GM12864 (cell line): ENCODE measurements at regions not wholly inside any gene's neighbourhood (a gene's known extent, or its start where the extent isn't known, plus 50 kb on each side); places are given as distances from the start of the nearest gene placed in this dataset.
"Not testable (repeated sequence)": the region's sequence is repeated elsewhere in the genome, so short reads cannot be mapped to it uniquely, and the experiment has no call there.

Source experiments
- DNase-seq: peaks from one replicate; pipeline ENCODE4 v3.0.0-alpha.2; 2011; ENCODE audit warnings: low read depth
- H3K4me3 ChIP-seq: 2 replicates; pipeline ENCODE4 v1.5.1; 2011; ENCODE audit warnings: mild to moderate bottlenecking, low read depth, low read length, control low read depth
- CTCF ChIP-seq: IDR thresholded peaks from 2 replicates; pipeline ENCODE4 v1.5.1; 2011; ENCODE audit warnings: low read depth, mild to moderate bottlenecking, moderate library complexity, low read length, control low read depth, inconsistent platforms; ENCODE audit errors: missing control alignments

- TF ChIP-seq CTCF = no peak
- no peak overlapping the region for H3K4me3 ChIP-seq
- DNase-seq = no peak
Measured at GRCh38 chr16:52680993-52681392, 134.1 kb upstream of the TOX3 start.

GRCh38 chr16:52677501-52677900 lies 130.6 kb upstream of the TOX3 start:
- no peak overlapping the region for H3K4me3 ChIP-seq
- no peak for DNase-seq
- no peak for TF ChIP-seq CTCF

GRCh38 chr16:52676959-52677358 lies 130.0 kb upstream of the TOX3 start:
- DNase-seq = no peak
- no peak for TF ChIP-seq CTCF
- H3K4me3 ChIP-seq = no peak overlapping the region

- no peak for DNase-seq
- H3K4me3 ChIP-seq = no peak overlapping the region
- TF ChIP-seq CTCF = no peak
Measured at GRCh38 chr16:52671590-52671989, 124.6 kb upstream of the TOX3 start.

- no peak for TF ChIP-seq CTCF
- no peak overlapping the region for H3K4me3 ChIP-seq
Measured at GRCh38 chr16:52657924-52658323, 111.0 kb upstream of the TOX3 start.

GRCh38 chr16:52655916-52656315 lies 109.0 kb upstream of the TOX3 start:
- not testable (repeated sequence) for DNase-seq

More at GRCh38 chr16:52657924-52658323, 111.0 kb upstream of the TOX3 start:
- DNase-seq = no peak

GRCh38 chr16:52655156-52655555 lies 108.2 kb upstream of the TOX3 start:
- not testable (repeated sequence) for H3K4me3 ChIP-seq, DNase-seq

More at GRCh38 chr16:52655916-52656315, 109.0 kb upstream of the TOX3 start:
- not testable (repeated sequence) for H3K4me3 ChIP-seq

GRCh38 chr16:52652033-52652432 lies 105.1 kb upstream of the TOX3 start:
- DNase-seq = no peak
- no peak for TF ChIP-seq CTCF
- no peak overlapping the region for H3K4me3 ChIP-seq
